ENCODE measurements at regions not wholly inside any gene's neighbourhood (a gene's known extent, or its start where the extent isn't known, plus 50 kb on each side); places are given as distances from the start of the nearest gene placed in this dataset.

DNA sequence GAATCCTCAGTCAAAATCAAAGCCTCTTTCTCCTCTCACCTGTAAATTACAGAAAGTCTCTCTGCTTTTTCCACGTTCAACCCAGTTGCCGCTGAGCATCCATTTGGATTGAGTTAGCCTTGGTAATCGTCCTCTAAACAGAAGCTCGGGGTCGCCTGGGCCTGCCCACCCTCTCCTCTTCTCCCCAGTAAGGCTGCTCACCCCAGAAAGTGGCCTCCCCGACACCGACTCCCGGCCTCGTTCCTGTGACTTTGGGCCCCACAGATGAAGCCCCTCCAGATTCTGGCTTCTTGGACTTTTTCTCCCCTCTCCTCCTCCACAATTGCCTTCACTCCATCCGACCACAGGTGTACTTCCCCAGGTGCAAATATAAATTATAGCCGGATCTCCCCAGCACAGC, 1500.0 kb downstream of the BRD1 start:
- TF ChIP-seq, protein P1, sequence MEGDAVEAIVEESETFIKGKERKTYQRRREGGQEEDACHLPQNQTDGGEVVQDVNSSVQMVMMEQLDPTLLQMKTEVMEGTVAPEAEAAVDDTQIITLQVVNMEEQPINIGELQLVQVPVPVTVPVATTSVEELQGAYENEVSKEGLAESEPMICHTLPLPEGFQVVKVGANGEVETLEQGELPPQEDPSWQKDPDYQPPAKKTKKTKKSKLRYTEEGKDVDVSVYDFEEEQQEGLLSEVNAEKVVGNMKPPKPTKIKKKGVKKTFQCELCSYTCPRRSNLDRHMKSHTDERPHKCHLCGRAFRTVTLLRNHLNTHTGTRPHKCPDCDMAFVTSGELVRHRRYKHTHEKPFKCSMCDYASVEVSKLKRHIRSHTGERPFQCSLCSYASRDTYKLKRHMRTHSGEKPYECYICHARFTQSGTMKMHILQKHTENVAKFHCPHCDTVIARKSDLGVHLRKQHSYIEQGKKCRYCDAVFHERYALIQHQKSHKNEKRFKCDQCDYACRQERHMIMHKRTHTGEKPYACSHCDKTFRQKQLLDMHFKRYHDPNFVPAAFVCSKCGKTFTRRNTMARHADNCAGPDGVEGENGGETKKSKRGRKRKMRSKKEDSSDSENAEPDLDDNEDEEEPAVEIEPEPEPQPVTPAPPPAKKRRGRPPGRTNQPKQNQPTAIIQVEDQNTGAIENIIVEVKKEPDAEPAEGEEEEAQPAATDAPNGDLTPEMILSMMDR (conservative IDR thresholded peaks at IDR 0.05; ENCODE audit: low read depth, low read length): no peak
- TF ChIP-seq RAD21 (IDR thresholded peaks at IDR 0.05; ENCODE audit: low read length) (no peak), FOS (IDR thresholded peaks at IDR 0.05; ENCODE audit: low read depth, low read length) (no peak), POLR2A (IDR thresholded peaks at IDR 0.05; ENCODE audit: low read depth, low read length) (no peak), RFX5 (IDR thresholded peaks at IDR 0.05; ENCODE audit: low read depth, low read length) (no peak), MAZ (IDR thresholded peaks at IDR 0.05; ENCODE audit: borderline replicate concordance, low read depth, low read length) (no peak), CHD1 (IDR thresholded peaks at IDR 0.05; ENCODE audit: low read depth, low read length) (no peak), RCOR1 (IDR thresholded peaks at IDR 0.05; ENCODE audit: insufficient replicate concordance, low read length) (no peak), MXI1 (IDR thresholded peaks at IDR 0.05; ENCODE audit: borderline replicate concordance, low read depth, low read length) (no peak), SMC3 (IDR thresholded peaks at IDR 0.05; ENCODE audit: low read depth, low read length) (no peak)
- TF ChIP-seq, protein P2, sequence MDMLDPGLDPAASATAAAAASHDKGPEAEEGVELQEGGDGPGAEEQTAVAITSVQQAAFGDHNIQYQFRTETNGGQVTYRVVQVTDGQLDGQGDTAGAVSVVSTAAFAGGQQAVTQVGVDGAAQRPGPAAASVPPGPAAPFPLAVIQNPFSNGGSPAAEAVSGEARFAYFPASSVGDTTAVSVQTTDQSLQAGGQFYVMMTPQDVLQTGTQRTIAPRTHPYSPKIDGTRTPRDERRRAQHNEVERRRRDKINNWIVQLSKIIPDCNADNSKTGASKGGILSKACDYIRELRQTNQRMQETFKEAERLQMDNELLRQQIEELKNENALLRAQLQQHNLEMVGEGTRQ (IDR thresholded peaks at IDR 0.05; ENCODE audit: low read depth, low read length): no peak

Data from IMR-90 (cell line).